SK-N-MC (cell line): ENCODE measurements at regions not wholly inside any gene's neighbourhood (a gene's known extent, or its start where the extent isn't known, plus 50 kb on each side); places are given as distances from the start of the nearest gene placed in this dataset.

Source experiments
- EZH2 ChIP-seq: fragments of 200-600 bp; sonication (generic); IDR thresholded peaks from one replicate; pipeline ENCODE4 v1.6.1; 2017; ENCODE audit warnings: antibody characterized with exemption
- FOXP2 ChIP-seq: optimal IDR thresholded peaks from 2 replicates; pipeline ENCODE3; 2011; ENCODE audit warnings: mild to moderate bottlenecking, moderate library complexity; ENCODE audit not compliant: insufficient read depth; ENCODE audit errors: extremely low read length, control extremely low read depth
- POLR2AphosphoS5 ChIP-seq: IDR thresholded peaks from 2 replicates; pipeline ENCODE4 v1.6.1; 2012; ENCODE audit warnings: mild to moderate bottlenecking, low read depth, low read length, borderline replicate concordance

DNA sequence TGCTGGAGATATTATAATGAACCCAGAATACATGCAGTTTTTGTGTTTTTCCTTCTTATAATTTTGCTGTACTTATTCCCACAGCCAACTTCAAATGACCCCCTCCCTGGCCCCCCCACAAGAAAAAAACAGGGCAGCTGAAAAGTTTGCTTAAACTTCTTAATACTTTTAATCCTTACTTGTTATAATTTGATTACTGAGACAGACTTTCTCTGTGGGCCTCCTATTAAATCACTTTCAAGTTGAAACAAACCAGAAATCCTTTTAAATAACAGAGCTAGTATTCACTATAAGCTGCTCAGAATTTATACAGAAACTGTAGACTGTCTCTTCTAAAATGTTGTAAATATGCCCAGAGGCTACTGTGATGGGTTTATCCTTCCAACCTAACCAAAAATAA, 106.3 kb downstream of the CENPW start:
- TF ChIP-seq POLR2AphosphoS5: no peak
- no peak for TF ChIP-seq EZH2
- no peak for TF ChIP-seq FOXP2
